ENCODE measurements at regions not wholly inside any gene's neighbourhood (a gene's known extent, or its start where the extent isn't known, plus 50 kb on each side); places are given as distances from the start of the nearest gene placed in this dataset.
"Not testable (repeated sequence)": the region's sequence is repeated elsewhere in the genome, so short reads cannot be mapped to it uniquely, and the experiment has no call there.

DNA sequence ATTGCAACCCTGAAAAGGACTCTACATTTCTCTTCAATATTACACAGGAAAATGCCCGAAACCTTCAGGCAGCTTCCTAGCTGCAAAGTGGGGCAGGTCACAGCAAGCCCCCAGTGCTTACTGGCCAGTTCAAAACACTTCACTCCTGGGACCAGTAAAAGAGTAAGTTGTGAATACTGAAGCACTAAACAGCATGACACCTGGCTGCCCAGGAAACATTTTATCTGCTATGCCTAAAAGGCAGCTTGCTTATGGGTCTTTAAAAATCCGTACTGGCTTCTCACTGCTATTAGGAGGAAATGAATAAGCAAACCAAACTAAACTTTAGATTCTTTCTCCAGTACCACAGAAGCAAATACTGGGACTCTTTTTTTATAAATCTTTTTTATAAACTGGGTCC lies 457.9 kb upstream of the ALCAM start:
- H3K36me3 ChIP-seq, result no peaks in the 10 kb centered on the region
- H3K27me3 ChIP-seq, result no peaks in the 10 kb centered on the region
- peaks cover 8% of the 10 kb centered on the region; the same call in 1 of the 2 replicates for H3K9me3 ChIP-seq
- DNase-seq, result peak; percentile 2
- no peak overlapping the region for H3K4me3 ChIP-seq

DNA sequence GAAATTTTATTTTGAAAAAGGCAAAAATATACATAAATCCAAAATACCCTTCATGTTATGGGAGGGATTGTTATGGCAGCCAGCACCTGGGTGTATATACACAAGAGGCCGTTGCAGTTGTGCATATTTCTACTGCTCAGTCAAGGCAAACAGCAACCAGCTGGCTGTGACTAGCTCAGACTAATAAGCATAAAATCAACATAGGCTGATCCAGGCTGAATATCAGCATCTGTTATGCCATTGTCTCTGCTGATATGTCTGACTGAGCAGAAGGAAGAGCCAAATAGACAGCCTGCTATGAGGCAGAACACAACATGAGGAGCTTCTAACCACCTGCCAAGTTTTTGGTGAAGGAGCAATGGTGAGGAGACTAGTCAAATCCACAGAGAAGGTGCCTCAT lies 457.5 kb upstream of the ALCAM start:
- H3K27me3 ChIP-seq, result no peaks in the 10 kb centered on the region
- H3K36me3 ChIP-seq, result no peaks in the 10 kb centered on the region
- DNase-seq, result peak; percentile 74
- H3K9me3 ChIP-seq, result peaks cover 8% of the 10 kb centered on the region; the same call in 1 of the 2 replicates
- no peak overlapping the region for H3K4me3 ChIP-seq

DNA sequence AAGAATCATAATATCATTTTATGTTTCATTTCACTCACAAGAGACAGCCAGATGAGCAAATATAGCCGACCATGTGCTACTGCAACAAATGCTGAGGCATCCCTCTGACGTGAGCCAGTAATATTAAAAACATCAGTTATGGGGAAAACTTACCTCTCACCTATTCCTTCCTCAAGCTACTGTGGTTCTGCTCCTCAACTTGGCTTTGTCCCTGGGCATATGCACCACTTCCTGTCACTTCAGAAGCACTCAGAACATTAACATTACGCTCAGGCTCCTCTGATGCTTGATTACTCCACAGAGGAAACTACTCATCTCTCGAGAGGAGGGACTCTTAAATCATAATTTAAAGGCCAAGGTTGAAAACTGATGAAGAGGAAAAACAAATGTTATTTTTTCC lies 457.0 kb upstream of the ALCAM start:
- H3K36me3 ChIP-seq, result no peaks in the 10 kb centered on the region
- no peak for DNase-seq
- no peaks in the 10 kb centered on the region for H3K27me3 ChIP-seq
- H3K4me3 ChIP-seq, result no peak overlapping the region
- H3K9me3 ChIP-seq, result peaks cover 8% of the 10 kb centered on the region; the same call in 1 of the 2 replicates

DNA sequence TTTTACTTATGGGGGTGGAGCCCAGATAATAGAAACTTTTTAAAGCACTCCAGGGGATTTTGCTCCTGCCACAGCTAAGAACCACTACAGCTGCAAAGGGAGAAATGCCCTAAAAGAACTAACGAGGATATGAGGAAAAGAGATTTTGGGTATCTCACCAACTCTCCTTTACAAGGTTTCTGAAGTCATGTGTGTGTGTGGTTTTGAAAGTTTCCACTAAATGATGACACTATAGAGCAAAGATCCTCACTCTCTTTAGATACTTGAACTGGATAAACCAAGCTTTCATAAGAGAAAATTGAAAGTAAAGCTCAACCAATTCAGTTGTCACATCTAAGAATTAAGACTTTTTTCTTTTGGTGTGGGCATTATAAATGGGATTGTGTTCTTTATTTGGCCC lies 455.3 kb upstream of the ALCAM start:
- Histone ChIP-seq H3K27me3 (no peaks in the 10 kb centered on the region), H3K4me3 (no peak overlapping the region), H3K36me3 (no peaks in the 10 kb centered on the region), H3K9me3 (peaks cover 8% of the 10 kb centered on the region; the same call in 1 of the 2 replicates)
- DNase-seq, result no peak

DNA sequence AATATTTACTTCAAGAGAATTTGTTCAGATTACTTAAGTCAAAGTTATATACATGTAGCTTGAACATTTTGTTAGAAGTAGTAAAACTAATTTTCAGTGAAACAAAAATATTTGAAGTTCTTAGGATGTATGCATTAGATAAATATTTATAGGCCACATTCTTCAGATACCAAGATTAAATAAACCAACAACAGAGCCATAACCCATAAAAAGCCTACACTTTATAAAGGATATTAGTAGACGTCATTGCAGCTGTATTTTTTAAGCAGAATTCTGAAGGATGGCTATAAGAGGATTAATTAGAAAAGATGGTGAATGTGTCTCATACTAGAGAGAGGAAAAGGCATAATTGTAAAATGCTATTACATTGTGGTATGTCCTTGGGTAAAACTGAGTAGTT lies 449.7 kb upstream of the ALCAM start:
- Histone ChIP-seq H3K27me3 (no peaks in the 10 kb centered on the region), H3K9me3 (peaks cover 2% of the 10 kb centered on the region; the same call in 1 of the 2 replicates), H3K4me3 (no peak overlapping the region), H3K36me3 (no peaks in the 10 kb centered on the region)
- no peak for DNase-seq

DNA sequence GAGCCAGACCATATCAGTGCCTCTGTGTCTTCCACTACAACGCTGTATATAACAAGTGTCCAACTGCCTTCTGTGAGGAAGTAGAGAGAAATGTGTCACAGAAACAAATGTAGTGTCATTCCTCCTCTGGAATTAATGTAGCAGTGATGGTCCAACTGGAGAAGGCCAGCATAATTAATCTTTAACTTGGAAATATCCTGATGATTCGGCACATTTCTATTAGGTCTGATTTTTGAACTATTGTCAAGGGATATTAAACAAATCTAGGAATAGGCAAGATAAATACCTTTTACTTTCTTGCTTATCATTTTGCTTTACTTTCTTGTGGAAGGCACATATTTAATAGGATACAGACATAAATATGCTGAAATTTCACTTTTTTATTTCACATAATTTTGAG lies 446.2 kb upstream of the ALCAM start:
- no peak overlapping the region for H3K4me3 ChIP-seq
- peaks cover 2% of the 10 kb centered on the region; the same call in 1 of the 2 replicates for H3K9me3 ChIP-seq
- no peak for DNase-seq
- H3K27me3 ChIP-seq, result no peaks in the 10 kb centered on the region
- no peaks in the 10 kb centered on the region for H3K36me3 ChIP-seq

DNA sequence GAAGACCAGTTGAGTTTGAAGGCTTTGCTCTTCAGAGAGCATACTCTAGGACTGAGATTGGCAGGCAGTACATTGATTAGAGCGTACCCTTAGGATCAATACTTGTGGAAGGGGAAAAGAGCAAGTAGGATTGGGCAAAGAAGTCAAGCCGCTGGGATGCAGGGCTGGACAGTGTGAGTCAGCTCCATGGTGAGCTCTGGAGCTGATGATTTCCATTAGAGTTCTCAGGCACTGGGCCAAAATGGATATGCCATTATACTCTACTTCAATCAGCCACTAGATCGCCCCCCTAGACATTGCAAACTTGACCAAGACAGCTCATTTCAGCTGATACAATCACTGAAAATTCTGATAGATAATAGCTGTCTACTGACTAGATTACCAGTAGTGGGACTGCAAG lies 432.7 kb upstream of the ALCAM start:
- Histone ChIP-seq H3K27me3 (no peaks in the 10 kb centered on the region), H3K36me3 (no peaks in the 10 kb centered on the region), H3K9me3 (no peaks in the 10 kb centered on the region; the same call in none of the 2 replicates), H3K4me3 (no peak overlapping the region)
- DNase-seq, result no peak

DNA sequence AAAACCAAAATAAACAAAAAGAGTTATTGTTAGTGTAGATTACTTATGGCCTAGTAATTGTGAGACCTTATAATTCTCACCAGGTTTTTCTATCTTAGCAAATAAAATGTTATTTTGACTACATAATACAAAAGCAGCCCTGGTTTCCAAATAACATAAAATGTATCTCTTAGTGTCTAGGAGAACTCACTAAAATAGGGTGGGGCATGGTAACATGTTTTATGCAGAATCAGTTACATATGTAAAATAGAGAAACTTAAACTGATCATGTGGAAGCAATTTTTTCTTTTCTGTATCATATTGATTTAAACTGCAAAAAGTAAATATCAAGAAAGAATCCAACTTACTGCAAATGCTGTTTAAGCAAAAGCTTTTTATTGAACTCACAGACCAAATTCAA lies 431.1 kb upstream of the ALCAM start:
- Histone ChIP-seq H3K4me3 (no peak overlapping the region), H3K27me3 (no peaks in the 10 kb centered on the region), H3K9me3 (no peaks in the 10 kb centered on the region; the same call in 1 of the 2 replicates), H3K36me3 (no peaks in the 10 kb centered on the region)
- no peak for DNase-seq

DNA sequence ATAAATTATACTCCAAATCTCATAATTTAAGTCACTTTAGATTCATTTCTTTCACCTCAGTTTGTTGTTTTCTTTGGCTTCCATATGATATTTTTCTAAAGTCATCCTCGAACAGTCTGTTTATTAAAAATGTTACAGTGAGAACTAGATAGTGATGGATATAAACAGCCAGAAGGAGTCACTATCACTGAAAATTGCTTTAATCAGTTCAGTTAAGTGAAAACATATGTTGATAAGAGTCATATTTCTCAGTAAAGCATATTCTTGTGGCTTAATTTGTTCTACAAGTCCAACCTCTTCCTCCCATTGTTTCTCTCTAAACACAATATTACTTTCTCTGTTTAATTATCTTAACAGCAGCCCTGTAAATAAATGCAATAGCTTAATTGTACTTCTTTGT lies 427.5 kb upstream of the ALCAM start:
- Histone ChIP-seq H3K36me3 (no peaks in the 10 kb centered on the region), H3K27me3 (no peaks in the 10 kb centered on the region), H3K9me3 (no peaks in the 10 kb centered on the region), H3K4me3 (no peak overlapping the region)
- no peak for DNase-seq

DNA sequence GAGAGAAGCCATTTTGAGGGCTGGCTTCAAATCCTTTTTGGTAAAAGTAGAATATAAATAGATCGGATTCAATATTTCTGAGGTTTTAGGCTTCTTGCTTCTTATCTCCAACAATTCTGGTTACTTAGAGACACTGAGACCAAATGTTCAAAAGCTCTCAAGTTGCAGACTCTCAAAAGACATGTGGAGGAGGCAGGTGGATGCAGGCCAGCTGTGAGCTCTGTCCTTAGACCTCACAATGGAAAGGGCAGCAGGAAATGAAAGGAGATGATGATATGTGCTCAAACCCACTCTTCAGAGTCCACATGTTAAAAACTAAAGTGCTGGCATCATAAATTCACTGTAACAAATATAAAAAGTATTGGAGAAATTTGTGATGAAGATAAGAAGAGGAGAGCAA lies 424.9 kb upstream of the ALCAM start:
- no peak for DNase-seq
- H3K27me3 ChIP-seq, result no peaks in the 10 kb centered on the region
- H3K36me3 ChIP-seq, result no peaks in the 10 kb centered on the region
- H3K9me3 ChIP-seq, result no peaks in the 10 kb centered on the region
- H3K4me3 ChIP-seq, result no peak overlapping the region

DNA sequence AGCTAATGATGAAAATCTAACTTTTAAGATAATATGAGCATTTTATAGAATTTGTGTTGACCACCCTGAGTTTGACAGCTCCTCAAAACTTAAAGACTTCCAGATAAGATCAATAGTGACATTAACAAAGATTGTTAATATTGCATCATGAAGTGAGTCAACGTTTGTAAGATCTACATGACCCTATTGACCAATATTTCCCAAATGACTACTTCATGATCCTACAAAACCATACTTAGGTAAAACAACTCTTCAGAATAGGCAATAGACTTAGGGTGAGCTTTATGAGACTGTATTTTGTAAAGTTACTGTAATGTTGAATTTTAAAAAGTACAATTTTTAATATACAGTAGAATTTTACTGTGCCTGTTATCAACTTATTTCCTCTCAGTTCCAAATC lies 422.7 kb upstream of the ALCAM start:
- DNase-seq, result no peak
- Histone ChIP-seq H3K9me3 (no peaks in the 10 kb centered on the region), H3K36me3 (no peaks in the 10 kb centered on the region), H3K27me3 (no peaks in the 10 kb centered on the region), H3K4me3 (no peak overlapping the region)

DNA sequence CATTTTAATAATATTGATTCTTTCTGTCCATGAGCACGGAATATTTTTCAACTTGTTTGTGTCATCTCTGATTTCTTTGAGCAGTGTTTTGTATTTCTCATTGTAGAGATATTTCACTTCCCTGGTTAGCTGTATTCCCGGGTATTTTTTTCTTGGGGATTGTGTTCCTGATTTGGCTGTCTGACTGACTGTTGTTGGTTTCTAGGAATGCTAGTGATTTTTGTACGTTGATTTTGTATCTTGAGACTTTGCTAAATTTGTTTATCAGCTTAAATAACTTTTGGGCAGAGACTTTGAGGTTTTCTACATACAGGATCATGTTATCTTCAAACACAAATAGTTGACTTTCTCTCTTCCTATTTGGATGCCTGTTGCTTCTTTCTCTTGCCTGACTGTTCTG lies 418.8 kb upstream of the ALCAM start:
- no peak for DNase-seq
- Histone ChIP-seq H3K9me3 (no peaks in the 10 kb centered on the region; the same call in 1 of the 2 replicates), H3K27me3 (no peaks in the 10 kb centered on the region), H3K4me3 (no peak overlapping the region), H3K36me3 (no peaks in the 10 kb centered on the region)

DNA sequence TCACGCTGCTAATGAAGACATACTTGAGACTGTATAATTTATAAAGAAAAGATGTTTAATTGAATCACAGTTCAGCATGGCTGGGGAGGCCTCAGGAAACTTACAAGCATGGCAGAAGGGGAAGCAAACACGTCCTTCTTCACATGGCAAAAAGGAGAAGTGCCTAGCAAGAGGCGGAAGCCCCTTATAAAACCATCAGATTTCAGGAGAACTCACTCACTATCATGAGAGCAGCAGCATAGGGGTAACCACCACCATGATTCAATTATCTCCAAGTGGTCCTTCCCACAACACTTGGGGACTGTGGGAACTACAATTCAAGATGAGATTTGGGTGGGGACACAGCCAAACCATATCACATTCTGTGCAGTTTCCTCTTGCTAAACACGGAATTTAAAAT lies 416.9 kb upstream of the ALCAM start:
- not testable (repeated sequence) for DNase-seq, H3K9me3 ChIP-seq, H3K4me3 ChIP-seq, H3K36me3 ChIP-seq, H3K27me3 ChIP-seq

DNA sequence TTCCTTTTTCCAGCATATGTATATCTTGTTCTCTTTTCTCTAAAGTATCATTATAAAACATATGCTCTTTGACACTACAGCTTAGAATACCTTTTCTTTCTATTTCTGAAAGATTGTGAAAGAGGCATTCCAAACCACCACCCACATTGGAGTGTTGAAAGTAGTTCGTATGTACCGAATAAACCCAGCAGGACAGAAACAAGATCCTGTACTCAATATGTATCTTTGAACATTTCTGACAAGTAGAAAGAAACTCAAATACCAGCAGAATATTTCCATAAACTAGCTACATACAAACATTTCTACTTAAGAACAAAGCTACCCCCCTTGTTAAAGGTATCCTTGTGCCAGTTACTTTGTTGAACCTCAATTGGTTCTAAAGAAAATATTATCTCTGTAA lies 415.3 kb upstream of the ALCAM start:
- Histone ChIP-seq H3K9me3 (no peaks in the 10 kb centered on the region; the same call in 1 of the 2 replicates), H3K4me3 (no peak overlapping the region), H3K27me3 (no peaks in the 10 kb centered on the region), H3K36me3 (no peaks in the 10 kb centered on the region)
- DNase-seq, result no peak

DNA sequence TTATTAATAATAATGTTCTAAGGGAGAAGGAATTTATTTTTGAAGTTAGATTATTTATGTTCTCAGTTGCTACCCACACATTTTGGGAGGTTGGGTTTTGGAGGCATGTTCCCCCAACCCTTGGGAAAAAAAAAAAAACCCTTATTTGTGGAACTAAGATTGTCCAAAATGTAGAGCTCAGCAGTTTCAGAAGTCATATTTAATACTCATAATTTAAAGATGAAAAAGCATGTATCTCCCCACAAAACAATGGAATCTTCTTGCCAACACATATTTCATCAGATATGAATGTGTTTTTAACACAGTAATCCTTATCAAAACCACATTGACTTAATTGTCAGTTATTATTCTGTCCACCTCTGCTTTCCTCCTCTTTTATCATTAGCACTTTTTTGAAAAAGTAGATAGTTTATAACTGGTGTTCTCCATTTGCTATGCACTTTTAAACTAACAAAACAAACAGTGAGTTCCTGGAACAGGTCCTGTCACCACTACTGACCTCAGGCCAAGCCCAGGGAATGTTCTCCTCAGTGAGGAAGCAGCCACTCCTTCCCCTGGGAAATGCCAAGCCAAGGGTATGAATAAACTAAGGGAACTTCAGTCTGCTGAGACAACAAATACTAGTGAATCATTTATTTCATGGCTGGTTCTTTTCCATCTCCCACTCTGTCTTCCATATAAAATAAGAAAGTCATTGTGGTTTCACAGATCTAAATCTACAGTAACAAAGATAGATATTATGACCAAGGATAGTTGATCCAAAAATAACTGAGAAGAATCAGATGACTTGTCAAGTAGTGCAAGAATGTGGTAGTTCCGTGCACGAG lies 414.4 kb upstream of the ALCAM start:
- Histone ChIP-seq H3K9me3 (no peaks in the 10 kb centered on the region; the same call in 1 of the 2 replicates), H3K4me3 (no peak overlapping the region), H3K27me3 (no peaks in the 10 kb centered on the region), H3K36me3 (no peaks in the 10 kb centered on the region)
- DNase-seq, result peak; percentile 95

DNA sequence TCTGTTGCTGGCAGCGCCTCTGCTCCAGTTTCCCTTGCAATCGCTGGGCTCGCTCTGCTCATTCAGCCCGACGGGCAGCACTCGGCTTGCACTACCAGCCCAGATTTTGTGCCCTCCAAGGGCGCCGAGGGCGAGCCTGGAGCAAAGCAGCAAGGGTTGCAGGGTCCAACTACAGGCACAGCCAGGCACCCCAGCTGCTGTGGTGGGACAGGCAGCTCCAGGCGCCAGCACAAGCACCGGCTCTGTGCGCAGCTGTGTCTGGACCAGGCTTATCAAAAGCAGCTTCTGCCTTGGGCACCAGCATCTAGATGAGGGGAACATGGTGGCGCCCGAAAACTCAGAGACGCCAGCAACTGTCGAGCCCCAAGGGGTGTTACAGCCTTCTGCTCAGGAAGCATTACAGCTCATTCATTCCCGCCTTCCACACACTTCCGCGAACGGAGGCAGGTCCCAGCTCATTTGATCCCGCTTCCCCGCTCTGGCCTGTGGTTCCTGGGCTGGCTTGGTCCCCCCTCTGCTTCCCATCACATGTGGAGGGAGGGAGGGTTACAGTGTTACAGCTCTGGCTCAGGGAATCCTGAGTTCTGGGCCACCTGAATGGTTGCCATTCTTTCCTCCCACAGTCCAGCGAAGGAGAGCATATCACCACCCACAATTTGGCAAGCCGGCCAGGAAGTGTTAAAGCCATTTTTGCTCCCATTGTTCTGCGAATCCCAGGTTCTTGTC lies 409.9 kb upstream of the ALCAM start:
- no peaks in the 10 kb centered on the region for H3K36me3 ChIP-seq
- DNase-seq, result no peak
- H3K4me3 ChIP-seq, result no peak overlapping the region
- no peaks in the 10 kb centered on the region for H3K27me3 ChIP-seq
- no peaks in the 10 kb centered on the region for H3K9me3 ChIP-seq

DNA sequence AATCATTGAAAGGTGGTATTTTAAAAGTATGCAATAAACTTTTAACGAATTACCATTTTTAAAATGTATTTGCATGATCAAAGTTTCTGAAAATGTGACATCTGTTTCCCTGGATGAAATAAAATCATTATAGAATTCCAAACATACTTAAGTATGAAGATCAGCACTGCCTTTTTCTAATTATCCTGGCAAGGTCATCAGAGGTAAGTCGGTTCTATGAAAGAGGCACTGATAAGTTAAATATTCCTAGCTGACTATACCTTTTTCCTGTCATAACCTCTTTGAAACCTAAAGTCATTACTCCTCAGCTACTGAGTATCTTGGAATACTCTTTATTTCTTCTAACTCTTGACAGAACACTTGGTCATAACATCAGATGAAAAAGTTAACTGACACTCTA lies 406.1 kb upstream of the ALCAM start:
- Histone ChIP-seq H3K27me3 (no peaks in the 10 kb centered on the region), H3K9me3 (no peaks in the 10 kb centered on the region), H3K36me3 (no peaks in the 10 kb centered on the region), H3K4me3 (no peak overlapping the region)
- no peak for DNase-seq

DNA sequence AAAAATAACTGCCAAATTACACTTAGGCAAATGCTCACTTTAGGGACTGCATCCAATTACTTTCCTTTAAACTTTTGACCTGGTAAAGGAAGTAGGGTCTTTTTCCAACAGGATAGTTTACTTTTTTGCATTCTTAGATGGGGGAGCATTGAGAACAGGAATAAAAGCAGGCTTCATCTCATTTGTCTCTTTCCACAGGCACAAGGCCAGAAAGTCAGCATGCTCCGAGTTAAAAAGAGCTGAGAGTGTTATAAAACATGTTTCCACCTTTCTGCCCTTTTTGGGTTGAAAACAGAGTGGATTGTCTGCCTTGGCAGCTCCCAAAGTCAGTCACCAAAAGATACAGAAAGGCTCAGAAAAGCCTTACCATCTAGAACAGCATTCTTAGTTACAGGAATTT lies 404.9 kb upstream of the ALCAM start:
- Histone ChIP-seq H3K27me3 (no peaks in the 10 kb centered on the region), H3K9me3 (no peaks in the 10 kb centered on the region), H3K36me3 (no peaks in the 10 kb centered on the region), H3K4me3 (no peak overlapping the region)
- DNase-seq, result no peak
